ENCODE measurements at regions not wholly inside any gene's neighbourhood (a gene's known extent, or its start where the extent isn't known, plus 50 kb on each side); places are given as distances from the start of the nearest gene placed in this dataset.

- TF ChIP-seq BCL3 (IDR thresholded peaks at IDR 0.05; ENCODE audit: borderline replicate concordance, insufficient read depth, low read depth, low read length, poor library complexity, severe bottlenecking) = no peak
- no peak for TF ChIP-seq CEBPZ (IDR thresholded peaks at IDR 0.05; ENCODE audit: low read depth, low read length)
- TF ChIP-seq SMARCA5 (IDR thresholded peaks at IDR 0.05) = no peak
These were observed 268.6 kb downstream of the SV2B start (continued) for GRCh38 chr15:91368611-91369010.

GRCh38 chr15:91369823-91370222 lies 269.8 kb downstream of the SV2B start:
- BruUV-seq (replicated peaks) = no TSS peak
- RAD21 ChIA-PET (ENCODE audit: unreplicated experiment) = no interaction called here

More at GRCh38 chr15:91369823-91370222, 269.8 kb downstream of the SV2B start:
- no peaks in the 10 kb centered on the region for H3K4me1 ChIP-seq (ENCODE audit: control insufficient read depth, insufficient read depth, low read length)
- ChIA-PET POLR2A (no interaction called here), CTCF (no interaction called here), SMC1A (ENCODE audit: uncharacterized antibody, unreplicated experiment) (no interaction called here)
- no peak overlapping the region for H2AFZ ChIP-seq (ENCODE audit: control insufficient read depth, low read depth, low read length)
- DNase-seq (ENCODE audit: low read depth, low spot score) (no peak), ATAC-seq (no peak), FAIRE-seq (no peak)
- no peak overlapping the region for H3K4me3 ChIP-seq
- H3K9me3 ChIP-seq (replicated peaks; ENCODE audit: control insufficient read depth, insufficient read depth, low read length) = no peaks in the 10 kb centered on the region
- under 1% methylated on average over 7 of the region's 7 CpGs for WGBS (ENCODE audit: insufficient coverage, insufficient replicate concordance, low lambda C conversion rate, missing lambda C conversion rate)
- no peaks in the 10 kb centered on the region for H4K20me1 ChIP-seq (ENCODE audit: control insufficient read depth, insufficient read depth)
- in situ Hi-C loops (cut with MboI) = no loop called here
- H3K4me2 ChIP-seq (ENCODE audit: control insufficient read depth, insufficient read depth) = no peak overlapping the region
- no peak overlapping the region for H3K27ac ChIP-seq (ENCODE audit: control insufficient read depth, insufficient read depth)
- TF ChIP-seq RELA (IDR thresholded peaks at IDR 0.05; ENCODE audit: borderline replicate concordance, partially characterized antibody) (no peak), TARDBP (IDR thresholded peaks at IDR 0.05; ENCODE audit: borderline replicate concordance) (no peak), WRNIP1 (IDR thresholded peaks at IDR 0.05; ENCODE audit: borderline replicate concordance, low read depth, low read length) (no peak), PKNOX1 (IDR thresholded peaks at IDR 0.05) (no peak), NKRF (conservative IDR thresholded peaks at IDR 0.05) (no peak), PRDM15 (CRISPR knock-in tag; IDR thresholded peaks at IDR 0.05) (no peak), RUNX3 (IDR thresholded peaks at IDR 0.05; ENCODE audit: low read length) (no peak)
- intact Hi-C loops (cut with micrococcal nuclease; ENCODE audit: unreplicated experiment) = no loop called here
- no peaks in the 10 kb centered on the region for H3K79me2 ChIP-seq (ENCODE audit: control insufficient read depth, insufficient read depth, low read length)
- no peak overlapping the region for H3K9ac ChIP-seq (ENCODE audit: control insufficient read depth, insufficient read depth, low read length)
- H3K27me3 ChIP-seq (replicated peaks in 1 of 2; ENCODE audit: control insufficient read depth in 2 of 2, insufficient read depth in 2 of 2, low read length in 1 of 2) = no peaks in the 10 kb centered on the region
- H3K36me3 ChIP-seq (ENCODE audit: control insufficient read depth in 2 of 2, insufficient read depth in 2 of 2, low read length in 1 of 2) = no peaks in the 10 kb centered on the region
